Caco-2 (cell line): ENCODE measurements at regions not wholly inside any gene's neighbourhood (a gene's known extent, or its start where the extent isn't known, plus 50 kb on each side); places are given as distances from the start of the nearest gene placed in this dataset.
A peak's percentile ranks its signal among the peaks of the same experiment; 100 is the strongest.

Source experiments
- BruUV-seq: library from RNA; stranded (reverse); fragments of 400-500 nt; replicated peaks from 2 replicates; lab custom pipeline; 2021; lab: Mats Ljungman, UMichigan
- CTCF ChIA-PET: fragments of 300-600 bp; sonication (Branson Sonifier 250); formaldehyde crosslinking; loops from one replicate; lab custom pipeline; 2022; ENCODE audit warnings: antibody characterized with exemption; lab: Charles Lee
- POLR2A ChIA-PET: fragments of 300-600 bp; sonication (Branson Sonifier 250); formaldehyde crosslinking; loops from one replicate; lab custom pipeline; 2022; ENCODE audit warnings: antibody characterized with exemption; lab: Charles Lee
- DNase-seq, 2 experiments: peaks; one replicate each; pipeline versions ENCODE4 v3.0.0 to v3.0.0-alpha.2; 2020 to 2022
- H3K27me3 ChIP-seq: replicated peaks from 2 replicates; pipeline ENCODE4 v1.6.0; 2011; ENCODE audit warnings: low read length; ENCODE audit not compliant: control insufficient read depth, insufficient read depth
- H3K36me3 ChIP-seq: 2 replicates; pipeline ENCODE4 v1.5.1; 2011; ENCODE audit warnings: low read length; ENCODE audit not compliant: control insufficient read depth, insufficient read depth
- H3K4me1 ChIP-seq: fragments of 250-450 bp; sonication (Bioruptor Pico); 2 replicates; pipeline ENCODE4 v1.5.1; 2020; ENCODE audit warnings: mild to moderate bottlenecking
- H3K4me3 ChIP-seq: 2 replicates; pipeline ENCODE4 v1.5.1; 2011; ENCODE audit warnings: low read depth, mild to moderate bottlenecking, control low read depth, low read length
- H3K9me3 ChIP-seq: fragments of 250-450 bp; sonication (Bioruptor Pico); 2 replicates; pipeline ENCODE4 v1.5.1; 2020; ENCODE audit warnings: mild to moderate bottlenecking, moderate library complexity
- H3K27ac Mint-ChIP-seq: one replicate; pipeline ENCODE4 v1.8.0; 2022; ENCODE audit warnings: mixed read lengths; ENCODE audit not compliant: unreplicated experiment
- H3K27me3 Mint-ChIP-seq: one replicate; pipeline ENCODE4 v1.8.0; 2022; ENCODE audit warnings: mixed read lengths; ENCODE audit not compliant: insufficient read depth, unreplicated experiment
- H3K36me3 Mint-ChIP-seq: one replicate; pipeline ENCODE4 v1.8.0; 2022; ENCODE audit warnings: mild to moderate bottlenecking, mixed read lengths; ENCODE audit not compliant: insufficient read depth, unreplicated experiment
- H3K4me1 Mint-ChIP-seq: one replicate; pipeline ENCODE4 v1.8.0; 2022; ENCODE audit warnings: low read depth, mixed read lengths; ENCODE audit not compliant: unreplicated experiment
- H3K4me3 Mint-ChIP-seq: one replicate; pipeline ENCODE4 v1.8.0; 2022; ENCODE audit warnings: mild to moderate bottlenecking, moderate library complexity, mixed read lengths; ENCODE audit not compliant: unreplicated experiment
- H3K9me3 Mint-ChIP-seq: one replicate; pipeline ENCODE4 v1.8.0; 2022; ENCODE audit warnings: mixed read lengths; ENCODE audit not compliant: unreplicated experiment
- CTCF ChIP-seq, 2 experiments: fragments of 200-600 bp in 1 of 2; IDR thresholded peaks; 1 replicate in 1 of 2; 2 replicates in 1 of 2; pipeline versions ENCODE4 v1.5.1 to v1.8.0; 2011 to 2022; ENCODE audit warnings: antibody characterized with exemption in 1 of 2, control low read depth in 1 of 2, inconsistent platforms in 1 of 2, low read depth in 1 of 2, low read length in 1 of 2, mild to moderate bottlenecking in 1 of 2, moderate library complexity in 1 of 2; ENCODE audit not compliant: insufficient read depth in 1 of 2, severe bottlenecking in 1 of 2, unreplicated experiment in 1 of 2
- intact Hi-C: fragments of 100-400 bp; cut with micrococcal nuclease; formaldehyde crosslinking; loops from one replicate; pipeline ENCODE4 v1.10.0; 2022; ENCODE audit not compliant: unreplicated experiment

GRCh38 chr12:17302001-17302400 lies 696.0 kb upstream of the LMO3 start:
- Mint-ChIP-seq H3K4me3 (no peak overlapping the region), H3K4me1 (peaks cover 5% of the 10 kb centered on the region), H3K27me3 (no peaks in the 10 kb centered on the region), H3K27ac (no peak overlapping the region), H3K36me3 (no peaks in the 10 kb centered on the region), H3K9me3 (peaks cover 51% of the 10 kb centered on the region)
- Histone ChIP-seq H3K4me3 (no peak overlapping the region), H3K9me3 (peaks cover 36% of the 10 kb centered on the region; the same call in 1 of the 2 replicates), H3K36me3 (no peaks in the 10 kb centered on the region), H3K27me3 (no peaks in the 10 kb centered on the region), H3K4me1 (0 out of 2 replicates have a peak, but pooled peaks cover 3% of the 10 kb centered on the region)
- CTCF ChIA-PET: no interaction called here
- no peak for TF ChIP-seq CTCF (IDR thresholded peaks at IDR 0.05; ENCODE audit: insufficient read depth in 1 of 2, low read depth in 1 of 2, low read length in 1 of 2, severe bottlenecking in 1 of 2, unreplicated experiment in 1 of 2)
- DNase-seq: no peak
- intact Hi-C loops: no loop called here
- BruUV-seq: no TSS peak
- POLR2A ChIA-PET: no interaction called here

GRCh38 chr12:17301544-17301943 lies 695.6 kb upstream of the LMO3 start:
- Mint-ChIP-seq H3K4me3 (no peak overlapping the region), H3K27ac (no peak overlapping the region), H3K36me3 (no peaks in the 10 kb centered on the region), H3K4me1 (peaks cover 6% of the 10 kb centered on the region), H3K27me3 (no peaks in the 10 kb centered on the region), H3K9me3 (peaks cover 51% of the 10 kb centered on the region)
- Histone ChIP-seq H3K4me3 (no peak overlapping the region), H3K9me3 (peaks cover 37% of the 10 kb centered on the region), H3K36me3 (no peaks in the 10 kb centered on the region), H3K4me1 (0 out of 2 replicates have a peak, but pooled peaks cover 7% of the 10 kb centered on the region), H3K27me3 (no peaks in the 10 kb centered on the region)
- no peak for DNase-seq
- CTCF ChIA-PET: no interaction called here
- POLR2A ChIA-PET: no interaction called here
- no peak for TF ChIP-seq CTCF (IDR thresholded peaks at IDR 0.05; ENCODE audit: insufficient read depth in 1 of 2, low read depth in 1 of 2, low read length in 1 of 2, severe bottlenecking in 1 of 2, unreplicated experiment in 1 of 2)
- intact Hi-C loops: loop anchor here (1.0 kb wide), 1 partner anchor 341 kb away; no protein-coding TSS in a partner anchor
- BruUV-seq: no TSS peak

GRCh38 chr12:17296882-17297281 lies 690.9 kb upstream of the LMO3 start:
- ChIA-PET POLR2A (no interaction called here), CTCF (no interaction called here)
- Histone ChIP-seq H3K4me1 (0 out of 2 replicates have a peak, but pooled peaks cover 7% of the 10 kb centered on the region), H3K9me3 (peaks cover 11% of the 10 kb centered on the region), H3K4me3 (no peak overlapping the region), H3K27me3 (no peaks in the 10 kb centered on the region), H3K36me3 (no peaks in the 10 kb centered on the region)
- DNase-seq: peak in 1 of 2 experiments; percentile 17
- Mint-ChIP-seq H3K4me1 (peaks cover 6% of the 10 kb centered on the region), H3K9me3 (peaks cover 42% of the 10 kb centered on the region), H3K4me3 (no peak overlapping the region), H3K27me3 (no peaks in the 10 kb centered on the region), H3K36me3 (no peaks in the 10 kb centered on the region), H3K27ac (peak overlapping the region; percentile 37)
- intact Hi-C loops: no loop called here
- BruUV-seq: no TSS peak
- TF ChIP-seq CTCF (IDR thresholded peaks at IDR 0.05; ENCODE audit: insufficient read depth in 1 of 2, low read depth in 1 of 2, low read length in 1 of 2, severe bottlenecking in 1 of 2, unreplicated experiment in 1 of 2): no peak
